Retina (tissue), 1 donor: ENCODE measurements at regions not wholly inside any gene's neighbourhood (a gene's known extent, or its start where the extent isn't known, plus 50 kb on each side); places are given as distances from the start of the nearest gene placed in this dataset.

Source experiments
- DNase-seq: peaks from one replicate; pipeline ENCODE4 v3.0.0-alpha.2; 2016

DNA sequence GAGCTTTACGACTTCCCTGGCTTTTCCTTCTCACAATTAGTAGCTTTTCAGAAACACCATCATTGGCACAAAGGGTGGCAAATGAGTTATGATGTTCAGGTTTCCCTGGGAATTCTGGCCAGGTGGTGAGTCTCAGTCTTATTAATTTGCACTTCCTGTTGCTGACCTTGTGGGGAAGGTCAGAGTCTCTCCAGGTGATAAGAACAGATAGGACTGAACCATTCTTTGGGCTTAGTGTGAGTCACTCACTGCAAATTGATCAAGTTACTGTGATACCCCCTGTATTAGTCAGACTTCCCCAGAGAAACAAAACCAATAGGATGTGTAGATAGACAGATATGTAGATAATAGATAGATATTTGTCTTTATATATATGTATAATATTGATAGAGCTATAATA lies 53.8 kb upstream of the RANBP3L start:
- no peak for DNase-seq

DNA sequence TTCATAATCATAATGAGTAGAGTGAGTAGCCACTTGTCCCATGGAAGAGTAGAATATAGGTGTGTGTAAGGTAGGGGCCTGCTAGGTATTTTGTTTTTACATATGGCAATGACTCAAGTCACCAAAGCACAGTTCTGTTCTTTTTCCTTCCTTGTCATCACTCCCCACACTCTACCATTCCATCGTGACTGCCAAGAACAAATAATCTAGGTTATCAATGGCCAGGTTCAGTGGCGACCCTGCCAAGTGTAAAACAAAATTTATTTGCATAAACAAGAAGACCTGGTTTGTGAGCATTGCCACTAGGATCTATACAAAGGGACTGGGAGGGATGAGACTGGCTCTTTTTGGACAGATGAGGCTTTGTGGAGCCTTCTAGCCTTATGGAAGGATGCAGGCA lies 55.2 kb upstream of the RANBP3L start:
- no peak for DNase-seq

GRCh38 chr5:36357391-36357975 lies 55.8 kb upstream of the RANBP3L start:
- DNase-seq: no peak

DNA sequence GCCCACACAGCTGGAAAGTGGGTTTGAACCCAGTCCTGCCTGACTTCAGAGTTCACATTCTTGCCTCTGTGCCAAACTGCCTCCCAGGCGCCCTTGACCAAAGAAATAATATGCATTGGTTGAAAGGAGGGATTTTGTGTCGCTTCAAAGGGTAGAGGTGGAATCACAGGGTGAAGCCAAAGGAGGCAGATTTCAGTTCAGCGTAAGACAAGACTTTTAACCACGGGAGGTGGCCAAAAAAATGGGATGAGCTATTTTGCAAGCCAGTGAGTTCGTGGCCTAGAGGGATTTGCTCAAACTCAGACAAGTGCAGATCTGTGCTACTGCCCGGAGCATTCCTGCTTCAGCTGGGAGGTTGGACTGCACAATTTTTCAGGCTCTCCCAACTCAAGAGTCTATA lies 57.6 kb upstream of the RANBP3L start:
- DNase-seq: no peak

DNA sequence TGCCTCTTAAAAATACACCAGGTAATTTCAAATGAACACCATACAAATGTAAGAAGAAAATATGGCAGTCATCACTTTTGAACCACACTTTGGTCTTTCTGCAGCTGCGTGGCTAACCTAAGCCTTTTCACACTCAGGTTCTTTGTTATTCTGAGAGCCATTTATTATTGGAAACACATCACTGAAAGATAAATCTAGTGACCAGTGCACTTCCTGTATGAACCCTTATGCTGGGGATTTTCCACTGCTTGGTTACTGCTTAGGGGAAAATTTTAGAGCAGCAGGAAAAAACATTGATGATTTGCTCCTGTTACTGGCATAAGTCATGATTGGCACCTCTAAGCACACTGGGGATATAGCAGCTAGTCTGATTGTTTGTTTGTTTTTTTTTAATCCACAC lies 58.6 kb upstream of the RANBP3L start:
- no peak for DNase-seq

GRCh38 chr5:36363101-36363500 lies 61.4 kb upstream of the RANBP3L start:
- no peak for DNase-seq

DNA sequence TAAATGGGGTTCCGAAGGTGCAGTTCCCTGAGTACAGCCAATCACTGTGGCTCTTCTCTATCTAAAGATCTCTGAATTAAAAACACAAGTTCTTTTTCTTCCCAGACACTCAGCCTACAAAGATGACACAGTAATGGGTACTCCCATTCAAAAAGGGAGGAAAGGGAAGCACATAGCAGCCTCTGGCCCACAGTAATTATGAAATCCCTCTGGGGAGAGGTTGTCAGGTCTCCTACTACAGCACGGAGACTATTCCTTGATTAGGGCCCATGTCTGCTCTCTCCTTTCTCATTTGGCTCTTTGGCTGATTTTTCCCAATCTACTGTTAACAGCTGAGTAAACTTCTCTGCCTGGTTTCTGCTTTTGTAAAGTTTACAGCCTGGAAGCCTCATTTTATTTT lies 62.0 kb upstream of the RANBP3L start:
- no peak for DNase-seq

DNA sequence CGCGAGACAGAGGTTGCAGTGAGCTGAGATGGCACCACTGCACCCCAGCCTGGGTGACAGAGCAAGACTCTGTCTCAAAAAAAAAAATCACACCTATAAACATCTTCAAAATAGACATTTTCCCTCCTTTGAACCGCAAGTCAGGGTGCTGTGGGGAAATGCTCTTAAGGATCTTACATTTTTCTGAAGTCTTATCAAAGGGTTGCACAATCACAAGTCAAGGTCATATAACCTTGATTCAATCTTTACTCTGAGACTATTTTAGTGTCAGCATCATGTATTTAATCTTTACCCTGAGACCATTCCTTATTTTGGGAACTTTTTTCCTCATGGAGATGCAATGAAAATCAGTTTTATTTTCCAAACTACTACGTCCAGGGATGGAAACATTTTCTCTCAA lies 62.8 kb upstream of the RANBP3L start:
- no peak for DNase-seq

- DNase-seq: no peak
Measured at GRCh38 chr5:36365896-36366295, 64.2 kb upstream of the RANBP3L start.

GRCh38 chr5:36366883-36367282 lies 65.2 kb upstream of the RANBP3L start:
- DNase-seq: no peak

GRCh38 chr5:36367524-36367923 lies 65.8 kb upstream of the RANBP3L start:
- DNase-seq: no peak

DNA sequence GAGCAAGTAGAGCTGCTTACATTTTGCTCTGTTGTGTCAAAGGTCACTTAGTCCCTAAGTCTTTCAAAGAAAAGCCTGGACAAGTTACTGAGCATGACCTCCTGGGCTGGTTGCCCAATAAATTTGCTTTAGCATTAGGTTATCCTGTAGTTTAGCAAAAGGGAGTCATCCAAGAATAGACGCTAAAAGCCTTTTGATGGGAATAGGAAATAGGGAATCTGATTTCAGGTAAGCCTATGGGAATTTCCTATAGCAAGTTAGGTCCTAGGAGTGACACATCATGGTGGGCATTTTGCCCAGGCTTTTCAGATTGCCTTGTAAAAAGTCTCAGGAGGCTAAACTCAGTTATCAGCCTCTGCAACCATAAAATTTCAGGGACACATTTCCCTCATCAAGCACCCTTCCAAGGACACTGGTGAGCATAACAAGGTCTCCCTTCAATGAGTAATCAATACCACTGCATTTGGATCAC lies 67.6 kb upstream of the RANBP3L start:
- no peak for DNase-seq

GRCh38 chr5:36370073-36370472 lies 68.4 kb upstream of the RANBP3L start:
- DNase-seq: no peak

GRCh38 chr5:36371366-36371765 lies 69.7 kb upstream of the RANBP3L start:
- DNase-seq: no peak

DNA sequence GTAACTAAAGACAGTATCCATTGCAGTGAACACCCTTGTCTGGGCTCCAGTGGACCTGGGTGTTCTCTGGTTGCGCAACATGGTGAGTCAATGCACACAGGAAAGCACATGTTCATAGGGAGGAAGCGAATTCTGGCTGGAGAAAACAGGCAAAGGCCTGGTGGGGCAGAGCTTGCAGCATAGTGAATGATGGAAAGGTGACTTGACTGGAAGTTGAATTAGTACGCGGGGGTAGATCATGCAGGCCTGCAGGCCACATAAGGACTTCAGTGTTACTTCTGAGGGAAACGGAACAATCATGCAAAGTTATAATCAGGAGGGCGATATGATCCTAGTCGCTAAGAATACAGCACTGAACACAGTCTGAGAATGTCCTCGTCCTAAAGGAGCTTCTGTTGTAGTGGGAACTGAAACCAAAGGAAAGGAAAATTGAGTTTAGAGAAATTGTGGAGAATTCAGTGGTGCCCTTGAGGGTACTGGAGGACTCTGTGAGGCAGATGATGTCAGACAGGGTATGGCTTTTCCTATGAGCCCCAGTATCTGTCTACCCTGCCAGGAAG lies 71.9 kb upstream of the RANBP3L start:
- DNase-seq: no peak

DNA sequence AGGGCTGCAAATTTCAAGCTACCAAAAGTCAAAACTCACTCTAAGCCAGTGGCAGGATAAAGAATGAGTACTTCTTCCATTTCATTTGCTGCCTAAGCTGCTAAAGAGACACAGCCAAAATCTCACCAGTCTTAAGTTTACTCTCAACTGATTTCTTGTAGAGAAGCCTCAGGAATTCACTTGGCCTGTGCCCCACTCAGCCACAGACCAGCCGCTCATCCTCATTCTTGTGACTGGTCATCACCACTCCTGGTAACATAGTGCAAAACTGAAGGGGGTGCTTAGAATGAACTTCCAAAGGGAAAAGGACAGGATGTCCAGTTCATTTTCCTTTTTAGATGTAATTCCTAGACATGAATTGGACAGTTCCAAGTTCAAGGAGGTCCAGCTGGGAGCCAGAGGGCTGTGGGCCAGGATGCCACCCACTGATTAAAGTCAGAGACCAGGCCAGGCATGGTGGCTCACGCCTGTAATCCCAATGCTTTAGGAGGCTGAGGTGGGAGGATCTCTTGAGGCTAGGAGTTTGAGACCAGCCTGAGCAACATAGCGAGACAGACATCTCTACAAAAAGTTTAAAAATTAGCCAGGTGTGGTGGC lies 72.7 kb upstream of the RANBP3L start:
- DNase-seq: no peak

- no peak for DNase-seq
Measured at GRCh38 chr5:36377192-36377591, 75.5 kb upstream of the RANBP3L start.

DNA sequence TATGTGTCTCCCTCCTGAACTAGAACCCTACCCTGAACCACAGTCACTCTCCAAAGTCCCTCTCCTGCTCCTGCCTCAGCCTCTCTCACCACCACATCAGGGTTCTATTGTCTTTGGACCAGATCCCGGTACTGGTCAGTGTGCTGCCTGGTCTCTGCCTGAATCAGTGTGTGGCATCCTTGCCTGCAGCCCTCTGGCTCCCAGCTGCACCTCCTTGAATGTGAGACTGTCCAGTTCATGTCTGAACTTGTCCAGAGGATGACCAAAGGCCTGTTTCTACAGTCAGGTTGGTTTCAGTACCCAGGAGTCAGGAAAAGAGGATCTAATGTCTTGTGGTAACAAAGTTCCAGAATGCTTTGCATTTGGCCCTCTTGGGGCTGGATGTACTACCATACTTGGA lies 76.8 kb upstream of the RANBP3L start:
- no peak for DNase-seq

DNA sequence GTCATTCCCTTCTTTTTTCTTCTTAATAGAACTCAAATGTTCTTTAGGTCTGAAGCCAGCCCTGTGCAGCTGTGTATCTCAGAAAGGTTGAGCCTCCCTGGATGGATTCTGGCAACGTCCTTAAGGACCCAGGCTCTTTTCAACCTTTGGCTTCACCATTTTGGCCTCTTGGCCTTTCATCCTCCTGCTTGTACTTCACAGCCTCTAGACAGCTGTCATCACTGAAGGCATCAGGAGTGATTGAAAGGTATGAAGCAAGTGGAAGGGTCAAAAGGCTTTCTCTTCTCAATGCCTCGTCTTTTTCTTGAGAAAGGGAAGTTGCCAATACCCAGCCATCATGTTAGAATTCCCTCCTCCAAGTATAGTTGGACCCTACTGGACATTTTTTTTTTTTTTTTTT lies 81.2 kb upstream of the RANBP3L start:
- no peak for DNase-seq

DNA sequence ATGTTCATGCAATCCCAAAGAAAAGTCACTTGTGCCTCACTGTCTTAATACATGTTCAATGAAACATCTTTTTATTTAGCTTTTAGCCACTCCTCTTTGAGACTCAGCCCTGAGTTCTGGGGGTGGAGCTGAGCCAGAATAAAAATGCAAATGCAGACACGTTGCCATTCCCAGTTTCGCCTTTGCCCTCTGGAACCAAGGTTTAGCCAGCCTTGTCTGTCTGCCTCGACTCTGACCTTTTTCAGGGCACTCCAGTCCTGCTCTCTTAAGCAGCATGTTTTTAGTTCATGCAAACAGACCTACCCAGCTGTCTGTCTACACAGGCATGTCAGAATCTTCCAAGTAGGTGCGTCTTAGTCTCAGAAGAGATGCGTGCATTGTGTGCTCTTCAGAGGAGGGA lies 82.2 kb upstream of the RANBP3L start:
- no peak for DNase-seq

- no peak for DNase-seq
Measured at GRCh38 chr5:36384845-36385244, 83.1 kb upstream of the RANBP3L start.

DNA sequence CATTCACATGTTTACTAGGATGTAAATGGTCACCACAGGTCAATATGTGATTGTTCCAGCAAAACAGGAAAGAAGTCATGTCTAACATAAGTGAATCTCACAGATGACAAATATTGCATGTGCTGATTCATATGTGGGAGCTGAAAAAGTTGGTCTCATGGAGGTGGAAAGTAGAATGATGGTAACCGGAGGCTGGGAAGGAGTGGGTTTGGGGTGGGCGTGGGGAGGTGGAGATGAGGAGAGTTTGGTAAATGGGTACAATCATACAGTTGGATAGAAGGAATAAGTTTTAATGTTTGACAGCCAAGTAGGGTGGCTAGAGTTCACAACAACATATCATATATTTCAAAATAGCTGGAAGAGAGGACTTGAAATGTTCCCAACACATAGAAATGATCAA lies 83.8 kb upstream of the RANBP3L start:
- DNase-seq: no peak

DNA sequence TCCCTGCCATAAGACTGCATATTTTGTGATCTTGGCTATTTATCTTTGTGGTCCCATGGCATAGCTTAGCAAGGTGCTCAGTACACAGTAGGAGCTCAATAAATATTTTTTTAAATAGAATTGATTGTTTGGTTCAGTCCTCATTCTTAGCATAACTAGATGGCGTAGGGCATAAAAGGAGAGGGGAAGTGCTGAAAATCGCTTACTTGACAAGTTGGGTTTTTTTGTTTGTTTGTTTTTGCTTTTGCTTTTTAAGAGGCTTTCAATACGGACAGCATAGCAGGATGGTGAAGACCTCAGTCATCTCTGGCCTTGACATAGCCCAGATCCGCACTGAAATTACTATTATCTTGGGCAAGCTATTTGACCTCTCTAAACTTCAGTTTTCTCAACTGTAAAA lies 86.6 kb upstream of the RANBP3L start:
- no peak for DNase-seq

DNA sequence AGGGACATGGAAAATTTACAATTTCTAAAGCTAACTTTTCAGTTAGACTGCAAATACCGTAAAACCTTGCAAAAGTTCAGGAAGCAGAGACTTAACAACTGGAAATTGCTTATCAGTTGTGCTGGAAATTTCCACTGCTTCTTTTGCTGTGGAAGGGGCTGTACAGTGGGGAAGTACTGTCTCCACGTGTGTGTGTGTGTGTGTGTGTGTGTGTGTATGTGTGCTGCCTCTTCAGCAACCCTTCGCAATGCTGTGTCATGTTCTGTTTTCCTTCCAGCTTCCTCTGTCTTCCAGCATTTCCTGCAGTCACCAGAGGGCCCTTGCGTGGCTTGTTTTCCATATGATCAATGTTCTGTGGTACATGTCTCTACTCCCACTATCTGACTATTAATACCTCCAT lies 87.5 kb upstream of the RANBP3L start:
- no peak for DNase-seq

GRCh38 chr5:36390640-36391039 lies 88.9 kb upstream of the RANBP3L start:
- no peak for DNase-seq
